LNCaP clone FGC (cell line): ENCODE measurements at regions not wholly inside any gene's neighbourhood (a gene's known extent, or its start where the extent isn't known, plus 50 kb on each side); places are given as distances from the start of the nearest gene placed in this dataset.

ENCODE experiments used
- DNase-seq: peaks from one replicate; pipeline ENCODE4 v3.0.0-alpha.2; 2011; ENCODE audit warnings: low read depth
- H3K4me3 ChIP-seq: 2 replicates; pipeline ENCODE4 v1.5.1; 2011; ENCODE audit warnings: mild to moderate bottlenecking, low read depth, low read length, control low read depth
- CTCF ChIP-seq: IDR thresholded peaks from 2 replicates; pipeline ENCODE4 v1.5.1; 2012; ENCODE audit warnings: mild to moderate bottlenecking; ENCODE audit not compliant: control insufficient read depth, insufficient read depth; ENCODE audit errors: extremely low read depth

- TF ChIP-seq CTCF = no peak
- no peak for DNase-seq
Measured at GRCh38 chr10:64007157-64007556, 486.0 kb downstream of the REEP3 start.

GRCh38 chr10:64010711-64011110 is 489.5 kb downstream of the REEP3 start:
- DNase-seq = no peak
- H3K4me3 ChIP-seq = no peak overlapping the region
- no peak for TF ChIP-seq CTCF

More at GRCh38 chr10:64007157-64007556, 486.0 kb downstream of the REEP3 start:
- no peak overlapping the region for H3K4me3 ChIP-seq

GRCh38 chr10:64011912-64012714 is 490.9 kb downstream of the REEP3 start:
- no peak for TF ChIP-seq CTCF
- H3K4me3 ChIP-seq = no peak overlapping the region
- DNase-seq = no peak

- no peak for DNase-seq
- no peak overlapping the region for H3K4me3 ChIP-seq
- no peak for TF ChIP-seq CTCF
Measured at GRCh38 chr10:64014281-64014680, 493.1 kb downstream of the REEP3 start.

GRCh38 chr10:64023926-64024470 is 502.8 kb downstream of the REEP3 start:
- no peak for TF ChIP-seq CTCF
- no peak overlapping the region for H3K4me3 ChIP-seq
- DNase-seq = no peak

- H3K4me3 ChIP-seq = no peak overlapping the region
- DNase-seq = no peak
- TF ChIP-seq CTCF = no peak
Measured at GRCh38 chr10:64033711-64034110, 512.5 kb downstream of the REEP3 start.
